Activated CD4-positive, alpha-beta T cell treated with anti-CD3 and anti-CD28 coated beads, Interleukin-10, Interleukin-2, amounts not matched to agents 100 ng/mL and 50 ng/mL, durations not matched to agents 16 hours and 8 hours (primary cell): ENCODE measurements at regions not wholly inside any gene's neighbourhood (a gene's known extent, or its start where the extent isn't known, plus 50 kb on each side); places are given as distances from the start of the nearest gene placed in this dataset.

Source experiments
- DNase-seq: peaks from one replicate; pipeline ENCODE4 v3.0.0-alpha.2; 2020

- DNase-seq, result no peak
These were observed 902.3 kb downstream of the EFNA5 start for GRCh38 chr5:106768392-106768791.

- no peak for DNase-seq
These were observed 903.8 kb downstream of the EFNA5 start for GRCh38 chr5:106766916-106767315.

- DNase-seq, result no peak
These were observed 911.2 kb downstream of the EFNA5 start for GRCh38 chr5:106759581-106759980.

- DNase-seq, result no peak
These were observed 911.6 kb downstream of the EFNA5 start for GRCh38 chr5:106759152-106759551.

- DNase-seq, result no peak
These were observed 913.1 kb downstream of the EFNA5 start for GRCh38 chr5:106757672-106758071.

- no peak for DNase-seq
These were observed 914.9 kb downstream of the EFNA5 start for GRCh38 chr5:106755789-106756188.

- no peak for DNase-seq
These were observed 915.7 kb downstream of the EFNA5 start for GRCh38 chr5:106755066-106755465.

GRCh38 chr5:106749826-106750225 is 920.9 kb downstream of the EFNA5 start:
- no peak for DNase-seq

GRCh38 chr5:106739127-106739526 is 931.6 kb downstream of the EFNA5 start:
- DNase-seq, result no peak

GRCh38 chr5:106737111-106737510 is 933.6 kb downstream of the EFNA5 start:
- no peak for DNase-seq

GRCh38 chr5:106732624-106733023 is 938.1 kb downstream of the EFNA5 start:
- DNase-seq, result no peak

- DNase-seq, result no peak
These were observed 939.8 kb downstream of the EFNA5 start for GRCh38 chr5:106730912-106731311.

- DNase-seq, result no peak
These were observed 940.2 kb downstream of the EFNA5 start for GRCh38 chr5:106730506-106730905.

GRCh38 chr5:106728208-106728607 is 942.5 kb downstream of the EFNA5 start:
- DNase-seq, result no peak

- no peak for DNase-seq
These were observed 943.7 kb downstream of the EFNA5 start for GRCh38 chr5:106727071-106727470.

- DNase-seq, result no peak
These were observed 950.4 kb downstream of the EFNA5 start for GRCh38 chr5:106720367-106720766.

- no peak for DNase-seq
These were observed 970.9 kb downstream of the EFNA5 start for GRCh38 chr5:106699796-106700195.

GRCh38 chr5:106699198-106699597 is 971.5 kb downstream of the EFNA5 start:
- DNase-seq, result no peak

- DNase-seq, result no peak
These were observed 972.6 kb downstream of the EFNA5 start for GRCh38 chr5:106698169-106698568.

- no peak for DNase-seq
These were observed 979.0 kb downstream of the EFNA5 start for GRCh38 chr5:106691701-106692100.

- no peak for DNase-seq
These were observed 980.2 kb downstream of the EFNA5 start for GRCh38 chr5:106690585-106690984.

GRCh38 chr5:106680330-106680729 is 990.4 kb downstream of the EFNA5 start:
- no peak for DNase-seq

GRCh38 chr5:106677057-106677456 is 993.7 kb downstream of the EFNA5 start:
- no peak for DNase-seq

- DNase-seq, result no peak
These were observed 995.0 kb downstream of the EFNA5 start for GRCh38 chr5:106675687-106676086.

- DNase-seq, result no peak
These were observed 996.8 kb downstream of the EFNA5 start for GRCh38 chr5:106673941-106674340.

- no peak for DNase-seq
These were observed 1008.9 kb downstream of the EFNA5 start for GRCh38 chr5:106661866-106662265.
